CD4-positive, alpha-beta T cell treated with Interleukin-1 beta for 1 hour (primary cell): ENCODE measurements at regions not wholly inside any gene's neighbourhood (a gene's known extent, or its start where the extent isn't known, plus 50 kb on each side); places are given as distances from the start of the nearest gene placed in this dataset.

Source experiments
- DNase-seq, 2 donors: peaks; one replicate each; pipeline ENCODE4 v3.0.0-alpha.2; 2020 to 2022

DNA sequence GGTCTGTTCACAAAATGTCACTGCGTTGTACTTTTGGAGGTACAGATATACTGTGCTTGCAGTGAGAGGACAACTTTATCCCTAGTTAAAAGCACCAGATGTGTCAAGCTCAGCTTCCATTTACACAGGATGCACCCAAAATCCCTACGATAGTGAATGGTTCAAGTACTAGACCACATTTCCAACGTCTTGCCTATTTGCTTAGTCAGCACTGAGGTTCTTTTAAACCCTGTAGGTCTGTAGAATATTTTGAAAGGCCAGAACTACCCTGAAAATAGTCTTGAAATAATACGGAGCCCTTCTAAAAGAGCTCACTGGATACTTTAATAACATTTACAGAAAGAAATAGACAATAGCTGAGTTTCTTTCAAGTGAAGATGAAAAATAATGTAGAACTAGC lies 466.1 kb downstream of the FUT8 start:
- DNase-seq, result no peak

DNA sequence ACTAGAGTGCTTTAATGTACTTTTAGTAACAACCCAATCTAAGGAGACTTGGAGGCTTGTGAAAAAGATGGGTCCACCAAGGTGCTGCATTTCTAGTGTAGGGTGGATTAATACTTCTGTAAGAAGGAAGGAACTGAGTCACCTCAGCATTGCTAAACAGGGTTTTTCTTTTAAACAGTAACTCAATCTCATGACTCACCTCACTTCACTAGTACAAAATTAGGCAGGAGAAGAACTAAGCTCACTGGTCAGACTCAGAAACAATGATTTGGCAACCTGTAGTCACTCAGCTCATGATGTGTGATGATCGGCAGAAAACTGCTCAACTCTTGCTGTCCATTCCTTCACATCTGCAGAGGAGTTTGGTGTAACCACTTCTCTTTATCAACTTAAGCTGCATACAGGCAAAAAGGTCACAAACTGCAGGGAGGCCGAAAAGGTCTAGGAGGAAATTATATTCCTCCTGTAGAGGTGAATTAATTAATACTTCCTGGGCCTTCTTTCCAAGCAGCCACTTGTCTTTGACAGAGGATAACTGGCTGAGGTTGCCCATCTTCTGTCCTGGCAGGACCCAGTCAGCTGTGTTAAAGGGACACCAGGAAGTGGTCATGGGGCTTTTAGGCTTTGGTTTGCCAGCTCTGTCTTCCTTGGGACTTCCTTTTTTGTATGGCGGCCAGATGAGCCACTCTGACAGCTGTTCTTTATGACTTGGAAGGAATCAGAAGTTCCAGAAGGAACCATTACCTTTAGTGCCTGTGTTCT lies 466.9 kb downstream of the FUT8 start:
- no peak for DNase-seq

DNA sequence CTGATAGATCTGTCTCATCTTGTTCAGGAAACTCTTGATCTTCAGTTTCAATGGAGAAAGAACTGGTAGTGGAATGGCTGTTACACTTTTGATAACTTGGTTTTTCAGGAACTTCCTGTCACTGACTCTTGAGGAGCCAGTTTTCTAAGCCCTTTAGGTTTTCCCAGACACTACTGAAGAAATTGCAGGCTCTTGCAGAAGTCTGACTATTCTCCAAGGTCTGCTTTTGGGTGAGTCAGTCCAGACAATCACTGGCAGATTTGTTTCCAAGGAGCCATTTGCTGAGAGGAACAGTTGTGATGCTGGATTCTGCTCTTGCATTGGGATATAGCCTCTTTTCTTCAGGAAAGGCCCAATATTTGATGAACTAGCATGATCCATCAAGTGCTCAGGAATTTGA lies 468.0 kb downstream of the FUT8 start:
- no peak for DNase-seq

DNA sequence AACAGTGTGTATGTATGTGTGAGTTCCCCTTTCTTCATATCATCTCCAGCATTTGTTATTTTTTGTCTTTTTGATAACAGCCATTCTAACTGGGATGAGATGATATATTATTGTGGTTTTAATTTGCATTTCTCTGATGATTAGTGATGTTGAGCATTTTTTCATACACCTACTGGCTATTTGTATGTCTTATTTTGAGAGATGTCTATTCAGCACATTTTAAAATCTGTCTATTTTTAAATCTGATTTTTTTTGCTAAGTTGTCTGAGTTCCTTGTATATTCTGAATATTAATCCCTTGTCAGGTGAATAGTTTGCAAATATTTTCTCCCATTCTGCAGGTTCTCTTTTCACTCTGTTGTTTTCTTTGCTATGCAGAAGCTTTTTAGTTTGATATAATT lies 469.1 kb downstream of the FUT8 start:
- DNase-seq, result no peak

DNA sequence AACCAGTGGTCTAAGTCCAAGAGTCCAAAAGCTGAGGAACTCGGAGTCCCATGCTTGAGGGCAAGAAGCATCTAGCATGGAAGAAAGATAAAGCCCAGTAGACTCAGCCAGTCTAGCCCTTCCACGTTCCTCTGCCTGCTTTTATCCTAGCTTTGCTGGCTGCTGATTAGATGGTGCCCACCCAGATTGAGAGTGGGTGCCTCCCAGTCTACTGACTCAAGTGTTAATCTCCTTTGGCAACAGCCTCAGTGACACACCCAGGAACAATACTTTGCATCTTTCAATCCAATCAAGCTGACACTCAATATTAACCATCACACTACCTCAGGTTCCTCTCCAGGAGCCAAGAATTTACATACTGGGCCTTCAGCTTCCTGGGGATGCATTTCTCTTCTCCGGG lies 476.1 kb downstream of the FUT8 start:
- no peak for DNase-seq

DNA sequence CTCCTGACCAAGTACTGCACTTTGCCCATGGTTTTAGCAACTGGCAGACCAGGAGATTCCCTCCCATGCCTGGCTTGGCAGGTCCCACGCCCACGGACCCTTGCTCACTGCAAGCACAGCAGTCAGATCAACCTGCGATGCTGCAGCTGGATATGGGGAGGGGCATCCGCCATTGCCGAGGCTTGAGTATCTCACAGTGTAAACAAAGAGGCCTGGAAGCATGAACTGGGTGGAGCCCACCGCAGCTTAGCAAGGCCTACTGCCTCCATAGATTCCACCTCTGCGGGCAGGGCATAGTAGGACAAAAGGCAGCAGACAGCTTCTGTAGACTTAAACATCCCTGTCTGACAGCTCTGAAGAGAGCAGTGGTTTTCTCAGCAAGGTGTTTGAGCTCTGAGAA lies 479.8 kb downstream of the FUT8 start:
- no peak for DNase-seq

DNA sequence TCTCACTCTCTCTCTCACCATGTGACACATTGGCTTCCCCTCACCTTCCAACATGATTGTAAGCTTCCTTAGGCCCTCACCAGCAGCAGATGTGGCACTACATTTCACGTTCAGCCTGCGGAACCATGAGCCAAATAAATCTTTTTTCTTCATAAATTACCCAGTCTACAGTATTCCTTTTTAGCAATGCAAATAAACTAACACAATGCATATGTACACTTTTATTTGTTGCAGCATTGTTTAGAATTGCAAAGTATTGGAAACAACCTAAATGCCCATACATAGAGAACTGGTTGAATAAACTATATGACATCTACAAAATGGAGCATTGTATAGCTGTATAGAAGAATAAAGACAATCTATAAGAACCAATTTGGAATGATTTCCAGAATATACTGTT lies 487.6 kb downstream of the FUT8 start:
- no peak for DNase-seq

DNA sequence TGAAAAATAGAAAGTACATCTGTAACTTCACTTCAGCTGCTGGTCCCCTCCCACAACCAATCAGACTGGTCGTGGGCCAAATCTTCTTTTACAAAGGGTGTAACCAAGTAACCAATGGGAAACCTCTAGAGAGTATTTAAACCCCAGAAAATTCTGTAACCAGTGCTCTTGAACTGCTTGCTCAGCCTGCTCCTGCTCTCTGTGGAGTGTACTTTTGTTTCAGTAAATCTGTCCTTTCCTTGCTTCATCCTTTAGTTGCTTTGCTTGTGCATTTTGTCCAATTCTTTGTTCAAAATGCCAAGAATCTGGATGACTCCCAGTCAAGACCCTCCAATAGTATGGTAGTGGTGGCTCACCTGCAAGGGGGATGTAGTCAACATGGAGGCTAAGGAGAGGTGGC lies 489.1 kb downstream of the FUT8 start:
- DNase-seq, result no peak

DNA sequence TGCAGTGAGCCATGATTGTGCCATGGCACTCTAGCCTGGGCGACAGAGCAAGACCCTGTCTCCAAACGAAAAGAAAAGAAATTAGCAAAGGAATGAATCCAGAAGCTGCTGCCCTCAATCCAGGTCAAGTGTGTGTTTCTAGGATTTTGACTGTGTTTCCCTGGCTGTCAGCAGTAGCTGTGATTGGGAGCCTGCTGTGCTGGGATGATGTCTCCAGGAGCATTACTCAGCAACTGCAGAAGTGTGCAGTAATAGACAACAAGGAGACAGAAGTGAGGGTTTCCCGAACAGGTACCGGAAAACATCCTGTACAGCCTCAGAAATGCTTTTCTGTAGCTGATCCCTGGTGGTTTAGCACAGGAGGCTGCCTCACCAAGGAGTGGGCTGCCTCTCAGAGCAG lies 492.5 kb downstream of the FUT8 start:
- no peak for DNase-seq

DNA sequence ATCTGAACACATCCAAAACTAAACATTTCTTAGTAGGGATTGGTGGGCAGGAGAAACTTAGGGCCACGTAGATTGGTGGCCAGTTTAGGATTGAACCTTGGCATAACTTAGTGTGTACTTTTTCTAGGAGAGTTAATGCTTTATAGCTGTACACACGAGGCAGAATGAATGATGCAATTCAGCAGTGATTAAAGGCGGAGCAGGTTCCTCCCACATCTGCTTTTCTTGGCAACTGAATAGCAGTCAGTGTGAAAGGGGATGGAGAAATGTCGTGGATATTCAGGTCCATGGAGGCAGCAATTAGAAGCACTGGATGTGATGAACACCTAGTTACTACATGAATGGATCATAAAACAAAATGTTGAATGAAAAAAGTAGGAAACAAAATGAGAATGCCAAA lies 493.8 kb downstream of the FUT8 start:
- DNase-seq, result no peak

DNA sequence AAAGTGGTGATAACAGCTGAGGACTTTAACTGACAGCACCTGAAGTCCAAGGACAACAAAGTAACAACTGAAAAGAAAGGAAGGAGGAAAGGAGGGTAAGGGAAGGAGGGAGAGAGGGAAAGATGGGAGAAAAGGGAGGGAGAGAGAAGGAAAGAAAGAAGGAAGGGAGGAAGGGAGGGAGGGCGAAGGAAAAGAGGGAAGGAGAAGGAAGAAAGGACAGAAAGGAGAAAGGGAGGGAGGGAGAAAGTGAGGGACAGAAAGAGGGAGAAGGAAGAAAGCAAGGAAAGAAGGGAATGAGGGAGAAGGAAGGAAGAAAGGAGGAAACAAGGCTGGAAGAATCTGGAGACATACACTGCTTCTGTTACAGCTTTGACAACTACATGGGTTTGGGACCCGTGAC lies 494.4 kb downstream of the FUT8 start:
- DNase-seq, result no peak

DNA sequence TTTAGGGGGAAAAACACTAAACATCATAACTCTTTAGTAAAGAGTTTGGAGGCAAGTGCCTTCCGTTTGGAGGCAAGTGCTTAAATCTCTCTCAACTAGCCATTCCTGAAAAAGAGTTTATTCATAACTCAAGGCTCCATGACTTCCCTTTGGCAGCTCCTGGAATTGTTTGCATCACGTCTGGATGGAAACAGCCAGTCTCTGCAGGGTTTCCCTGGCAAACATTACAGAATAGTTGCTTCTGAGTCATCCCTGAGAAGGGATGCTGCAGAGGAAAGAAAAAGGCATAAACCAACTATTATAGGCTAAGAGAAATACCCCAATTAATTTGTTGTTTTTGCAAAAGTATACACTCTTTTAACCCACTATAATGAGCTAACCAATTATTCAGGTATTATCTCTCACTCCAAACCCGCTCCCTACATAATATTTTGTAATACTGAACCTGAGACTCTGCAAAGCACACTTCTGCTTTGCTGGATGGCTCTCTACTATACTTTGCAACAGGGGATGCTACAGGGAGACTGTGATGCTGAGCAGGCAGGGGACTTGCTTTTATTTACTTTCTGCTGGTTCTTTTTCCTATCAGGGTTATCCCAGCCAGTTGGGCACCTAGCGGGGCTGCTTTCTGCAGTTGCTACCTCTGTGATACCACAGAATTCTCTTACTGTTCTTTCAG lies 497.7 kb downstream of the FUT8 start:
- DNase-seq, result no peak

DNA sequence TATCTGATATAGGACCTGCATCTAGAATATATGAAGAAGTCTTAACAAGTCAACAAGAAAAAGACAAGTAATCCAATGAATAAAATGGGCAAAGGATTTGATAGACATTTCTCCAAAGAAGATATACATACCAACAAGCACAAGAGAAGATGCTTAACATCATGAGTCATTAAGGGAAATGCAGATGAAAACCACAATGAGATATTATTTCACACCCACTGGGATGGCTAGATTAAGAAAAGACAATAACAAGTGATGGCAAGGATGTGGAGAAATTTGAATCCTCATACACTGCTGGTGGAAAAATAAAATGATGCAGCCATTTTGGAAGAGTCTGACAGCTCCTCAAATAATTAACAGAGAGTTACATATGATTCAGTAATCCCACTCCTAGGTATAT lies 502.6 kb downstream of the FUT8 start:
- no peak for DNase-seq

DNA sequence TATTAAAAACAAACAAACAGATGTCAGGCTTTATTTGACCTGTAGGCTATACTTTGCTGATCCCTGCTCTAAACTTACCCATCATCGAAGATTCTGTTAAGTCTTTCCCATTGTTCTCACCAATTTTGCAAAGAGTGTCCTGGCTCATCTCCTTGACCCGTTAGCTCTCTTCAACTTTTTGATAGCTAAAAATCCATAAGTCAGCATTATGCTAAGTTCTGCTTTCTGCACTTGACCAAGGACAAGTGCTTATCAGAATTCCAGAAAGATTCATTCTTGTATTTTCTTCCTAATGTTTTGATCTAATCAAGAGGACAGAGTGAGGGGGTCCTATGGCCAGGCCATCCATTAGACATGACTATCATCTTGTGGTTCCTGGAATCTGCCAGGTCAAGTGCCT lies 503.5 kb downstream of the FUT8 start:
- no peak for DNase-seq

DNA sequence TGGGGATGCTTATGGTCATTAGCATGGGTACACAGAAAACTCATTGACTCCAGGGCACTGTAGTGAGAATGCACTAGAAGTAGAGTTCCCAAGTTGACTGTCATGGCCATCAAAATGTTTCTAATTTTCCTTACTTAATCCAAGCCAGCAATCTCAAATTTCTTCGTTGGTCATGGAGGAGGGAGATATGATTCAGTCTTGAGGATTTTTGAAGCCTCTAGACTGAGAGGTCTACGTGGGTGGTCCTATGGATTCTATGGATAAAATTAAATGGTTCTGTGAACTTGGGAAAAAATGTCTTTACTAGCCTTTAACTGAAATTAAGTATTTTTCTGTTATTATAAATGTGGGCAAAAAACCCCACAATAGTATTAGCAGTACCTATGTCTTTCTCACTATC lies 508.5 kb downstream of the FUT8 start:
- no peak for DNase-seq

DNA sequence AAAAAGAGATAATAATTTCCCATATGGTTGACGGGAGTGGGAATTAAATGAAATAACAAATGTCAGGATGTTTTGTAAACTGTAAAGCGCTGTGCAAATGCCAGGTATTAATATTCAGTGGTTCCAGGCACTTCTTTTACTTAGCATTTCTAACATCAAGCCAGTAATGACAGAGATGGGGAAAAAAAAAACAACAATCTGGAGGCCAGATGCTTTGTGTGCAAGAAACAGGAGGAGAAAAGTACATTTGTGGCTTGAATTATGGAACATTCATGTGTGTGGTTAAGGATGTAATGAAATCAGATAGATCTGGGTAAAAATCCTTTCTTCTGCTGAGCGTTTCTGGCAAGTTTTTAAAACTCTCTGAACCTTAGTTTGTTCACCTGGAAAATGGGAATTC lies 509.6 kb downstream of the FUT8 start:
- no peak for DNase-seq

DNA sequence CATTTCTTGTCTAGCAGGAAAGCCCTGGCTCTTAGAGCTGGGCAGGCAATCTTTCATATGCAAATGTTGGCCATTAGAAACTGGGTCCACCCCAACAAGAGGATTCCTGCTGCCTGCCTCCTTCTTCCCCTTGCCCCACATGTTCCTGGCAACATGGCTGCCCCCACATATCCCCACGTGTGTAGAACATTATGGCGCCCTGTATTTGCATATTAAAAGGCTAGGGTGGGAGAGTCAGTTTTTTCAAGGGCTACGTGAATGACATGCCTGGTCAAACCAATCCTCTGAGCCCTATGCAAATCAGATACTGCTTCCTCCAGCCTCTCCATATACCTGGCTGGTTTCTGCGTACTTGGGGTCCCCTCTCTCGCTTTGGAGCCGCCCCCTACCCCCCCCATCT lies 514.0 kb downstream of the FUT8 start:
- no peak for DNase-seq

DNA sequence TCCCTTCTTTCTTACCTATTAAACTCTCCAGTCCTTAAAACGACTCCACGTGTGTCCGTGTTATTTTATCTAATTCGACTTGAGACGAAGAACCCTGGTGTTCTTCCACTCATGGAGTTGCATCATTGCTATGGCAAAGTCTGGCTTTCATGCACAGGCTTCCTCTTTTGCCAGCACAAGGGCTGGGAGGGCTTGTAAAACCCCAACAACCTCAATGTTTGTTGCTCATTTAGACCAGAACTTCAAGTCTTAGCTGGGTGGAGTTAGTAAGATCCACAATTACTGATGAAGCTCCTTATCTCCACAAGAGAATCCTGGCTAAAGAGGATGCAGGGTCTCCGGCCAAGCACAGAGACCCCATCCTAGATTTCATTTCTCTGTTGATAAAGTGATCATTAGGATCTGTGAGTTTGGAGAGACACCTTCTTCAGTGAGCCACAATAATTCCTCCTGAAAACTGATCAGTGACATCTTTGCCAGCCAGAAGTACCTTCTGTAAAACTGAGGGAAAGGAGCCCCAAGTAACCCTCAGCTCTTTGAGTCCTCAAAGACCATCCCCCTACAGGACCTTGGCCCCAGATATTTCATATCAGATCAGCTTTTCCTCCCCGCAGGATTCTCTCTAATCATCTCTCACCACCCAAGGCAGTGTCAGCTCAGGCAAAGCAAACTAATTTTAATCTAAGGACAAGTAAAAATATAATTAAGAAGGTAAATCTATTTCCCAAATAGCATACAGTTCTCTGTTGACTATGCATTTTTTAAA lies 514.6 kb downstream of the FUT8 start:
- DNase-seq, result no peak

DNA sequence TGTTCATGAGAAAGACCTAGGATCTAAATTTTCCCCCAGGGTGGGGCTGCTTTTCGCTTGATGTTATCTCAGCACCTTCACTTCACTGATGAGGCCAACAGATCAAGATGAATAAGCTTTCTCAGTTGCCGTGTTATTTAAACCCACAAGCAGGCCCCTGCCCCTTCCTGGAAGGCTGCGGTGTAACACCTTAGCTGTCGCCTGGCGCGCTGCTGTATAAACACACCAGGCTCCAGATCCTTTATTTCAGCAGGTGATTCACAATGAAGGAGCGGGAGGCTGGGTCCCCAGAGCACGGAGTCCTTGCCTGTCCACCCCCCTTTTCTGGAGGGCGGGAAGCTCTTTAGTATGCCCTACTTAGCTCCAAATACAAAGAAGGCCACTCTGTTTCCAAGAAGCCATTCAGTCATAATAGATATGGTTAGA lies 515.4 kb downstream of the FUT8 start:
- DNase-seq, result peak; percentile 66 to 69

DNA sequence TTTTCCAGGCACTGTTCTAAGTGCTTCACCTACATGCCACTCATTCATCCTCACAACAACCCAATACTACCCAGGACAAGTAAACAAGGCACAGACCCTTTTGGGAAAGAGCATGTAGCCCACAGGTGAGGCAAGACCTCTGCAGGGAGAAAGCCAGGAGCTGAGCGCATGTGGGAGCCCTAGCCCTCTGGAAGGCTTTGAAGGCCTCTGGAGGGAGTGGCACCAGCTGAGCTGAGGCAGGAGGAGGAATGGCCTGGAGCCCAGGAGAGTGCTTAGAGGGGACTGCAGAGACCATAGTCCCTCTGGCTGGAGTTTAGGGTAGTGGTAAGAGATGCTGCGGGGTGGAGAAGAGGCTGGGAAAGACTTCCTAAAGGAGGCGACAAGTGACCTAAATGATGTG lies 516.5 kb downstream of the FUT8 start:
- no peak for DNase-seq

DNA sequence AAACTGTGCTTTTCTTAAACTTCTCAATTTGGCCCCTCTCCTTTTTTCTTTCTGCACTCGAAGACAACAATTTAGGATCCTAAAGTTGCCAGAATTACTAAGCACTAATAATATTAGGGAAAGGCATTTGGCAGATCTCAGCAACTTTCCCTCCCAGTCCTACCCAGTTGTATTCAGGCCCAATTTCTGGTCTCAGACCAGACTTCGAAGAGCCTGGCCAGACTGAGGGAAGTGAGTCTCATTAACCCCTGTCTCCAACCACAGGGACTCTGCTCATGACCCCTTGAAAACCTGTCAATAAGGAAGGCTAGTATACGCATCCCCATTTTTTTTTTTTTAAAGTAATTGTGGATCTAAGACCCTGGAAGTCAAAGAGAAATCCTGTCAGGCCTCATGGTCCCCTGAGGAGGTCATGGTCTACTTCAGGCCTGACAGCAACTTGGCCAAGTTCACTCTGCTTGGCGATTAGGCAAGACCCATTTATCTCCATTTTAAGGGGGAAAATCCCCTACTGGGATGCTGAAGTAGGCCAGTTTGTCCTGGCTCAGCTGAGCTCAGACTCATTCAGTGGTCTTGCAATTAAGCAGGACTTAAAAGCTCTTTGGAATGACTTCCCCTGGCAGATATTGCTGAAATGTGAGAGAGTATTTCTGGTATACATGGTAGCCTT lies 521.0 kb downstream of the FUT8 start:
- no peak for DNase-seq

DNA sequence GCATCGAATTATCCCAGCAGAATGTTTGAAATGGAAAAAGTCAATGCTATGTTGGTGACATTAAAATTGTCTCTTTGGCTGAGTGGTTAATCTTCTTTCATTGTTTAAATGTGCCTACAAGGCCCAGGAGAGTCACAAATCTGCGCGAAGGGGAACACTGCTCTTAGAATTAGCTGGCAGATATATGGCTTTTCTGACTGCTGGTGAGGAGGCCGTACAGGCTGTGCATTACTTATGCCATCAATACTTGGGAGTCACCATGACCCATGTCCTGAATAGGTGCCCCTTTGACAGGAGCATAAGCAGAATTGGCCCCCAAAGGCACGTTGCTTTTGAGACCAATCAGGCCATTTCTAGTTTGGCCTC lies 521.5 kb downstream of the FUT8 start:
- no peak for DNase-seq

DNA sequence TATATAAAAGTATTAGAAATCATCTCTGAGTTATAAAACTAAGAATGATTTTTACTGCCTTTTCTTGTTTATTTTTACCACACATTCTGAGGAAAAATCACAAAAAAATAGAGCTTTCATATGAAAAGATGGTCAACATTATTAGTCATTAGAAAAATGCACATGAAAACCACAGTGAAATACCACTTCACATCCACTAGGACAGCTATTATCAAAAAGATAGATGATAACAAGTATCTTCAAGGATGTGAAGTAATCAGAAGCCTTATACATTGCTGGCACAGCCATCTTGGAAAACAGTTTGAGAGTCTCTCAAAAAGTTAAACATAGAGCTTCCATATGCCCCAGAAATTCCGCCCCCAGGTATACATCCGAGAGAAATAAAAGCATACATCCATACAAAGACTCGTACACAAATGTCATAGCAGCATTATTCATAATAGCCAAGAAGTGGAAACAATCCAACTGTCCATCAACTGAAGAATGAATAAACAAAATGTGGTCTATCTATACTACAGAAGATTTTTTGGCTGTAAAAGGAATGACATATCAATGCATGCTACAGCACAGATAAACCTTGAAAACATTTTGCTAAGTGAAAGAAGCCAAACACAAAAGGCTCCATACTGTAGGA lies 523.9 kb downstream of the FUT8 start:
- DNase-seq, result no peak
